OCI-LY7 (cell line): ENCODE measurements at regions not wholly inside any gene's neighbourhood (a gene's known extent, or its start where the extent isn't known, plus 50 kb on each side); places are given as distances from the start of the nearest gene placed in this dataset.

Source experiments
- BruUV-seq: library from RNA; stranded (reverse); fragments of 400-500 nt; replicated peaks from 2 replicates; lab custom pipeline; 2021; lab: Mats Ljungman, UMichigan
- CTCF ChIA-PET: fragments of 300-600 bp; sonication (Branson Sonifier 250); formaldehyde crosslinking; loops from one replicate; lab custom pipeline; 2022; ENCODE audit warnings: antibody characterized with exemption; ENCODE audit not compliant: unreplicated experiment; lab: Charles Lee
- POLR2A ChIA-PET: fragments of 300-600 bp; sonication (Branson Sonifier 250); formaldehyde crosslinking; loops from one replicate; lab custom pipeline; 2022; ENCODE audit warnings: antibody characterized with exemption; lab: Charles Lee
- DNase-seq: peaks from one replicate; pipeline ENCODE4 v3.0.0-alpha.2; 2015; ENCODE audit warnings: low spot score
- H2AFZ ChIP-seq: fragments of 200-600 bp; sonication (generic), shearing (Covaris generic); 2 replicates; pipeline ENCODE4 v1.6.1; 2014; ENCODE audit warnings: mild to moderate bottlenecking, antibody characterized with exemption, low read length, moderate library complexity
- H3K27ac ChIP-seq: fragments of 200-600 bp; sonication (generic); 2 replicates; pipeline ENCODE4 v1.5.1; 2014; ENCODE audit warnings: mixed run types, low read depth, mild to moderate bottlenecking, moderate library complexity, low read length, inconsistent platforms; ENCODE audit not compliant: poor library complexity, severe bottlenecking
- H3K36me3 ChIP-seq: fragments of 200-600 bp; sonication (generic); 2 replicates; pipeline ENCODE4 v1.6.1; 2014; ENCODE audit warnings: mild to moderate bottlenecking, antibody characterized with exemption, low read length, moderate library complexity, mixed read lengths; ENCODE audit not compliant: insufficient read depth
- H3K4me1 ChIP-seq: fragments of 200-600 bp; sonication (generic); 2 replicates; pipeline ENCODE4 v1.5.1; 2014; ENCODE audit warnings: mild to moderate bottlenecking, low read length; ENCODE audit not compliant: insufficient read depth, poor library complexity, severe bottlenecking
- H3K4me2 ChIP-seq: fragments of 200-600 bp; sonication (generic); 2 replicates; pipeline ENCODE4 v1.6.1; 2014; ENCODE audit warnings: mild to moderate bottlenecking, low read length
- H3K4me3 ChIP-seq: fragments of 200-600 bp; sonication (generic); 2 replicates; pipeline ENCODE4 v1.5.1; 2014; ENCODE audit warnings: mild to moderate bottlenecking, low read depth, low read length; ENCODE audit not compliant: poor library complexity, severe bottlenecking
- H3K79me2 ChIP-seq: fragments of 200-600 bp; sonication (generic); 2 replicates; pipeline ENCODE4 v1.6.1; 2016; ENCODE audit warnings: low read depth, mild to moderate bottlenecking, low read length, moderate library complexity, mixed read lengths; ENCODE audit not compliant: insufficient read depth
- H3K9me2 ChIP-seq: fragments of 200-600 bp; sonication (generic); 2 replicates; pipeline ENCODE4 v1.6.1; 2016; ENCODE audit warnings: mild to moderate bottlenecking, low read length, mixed read lengths; ENCODE audit not compliant: insufficient read depth
- H3K9me3 ChIP-seq: fragments of 200-600 bp; sonication (generic); 2 replicates; pipeline ENCODE4 v1.6.1; 2014; ENCODE audit warnings: mild to moderate bottlenecking, mixed run types, low read length, mixed read lengths
- H4K20me1 ChIP-seq: fragments of 200-600 bp; sonication (generic); 2 replicates; pipeline ENCODE4 v1.6.1; 2014; ENCODE audit warnings: mild to moderate bottlenecking, antibody characterized with exemption, low read length, moderate library complexity, mixed read lengths; ENCODE audit not compliant: insufficient read depth
- EZH2phosphoT487 ChIP-seq: fragments of 200-600 bp; sonication (generic); IDR thresholded peaks from 2 replicates; pipeline ENCODE4 v1.6.1; 2018; ENCODE audit warnings: low read depth, borderline replicate concordance, mild to moderate bottlenecking, mixed run types, antibody characterized with exemption, low read length, moderate library complexity, mixed read lengths
- intact Hi-C: fragments of 100-400 bp; cut with micrococcal nuclease; formaldehyde crosslinking; loops from one replicate; pipeline ENCODE4 v1.10.0; 2022; ENCODE audit not compliant: unreplicated experiment
- TF ChIP-seq, protein P1 (sequence below): fragments of 200-600 bp; sonication (generic); conservative IDR thresholded peaks from 2 replicates; pipeline ENCODE4 v1.5.1; 2014; ENCODE audit warnings: mild to moderate bottlenecking, antibody characterized with exemption, low read length, moderate library complexity, mixed read lengths

DNA sequence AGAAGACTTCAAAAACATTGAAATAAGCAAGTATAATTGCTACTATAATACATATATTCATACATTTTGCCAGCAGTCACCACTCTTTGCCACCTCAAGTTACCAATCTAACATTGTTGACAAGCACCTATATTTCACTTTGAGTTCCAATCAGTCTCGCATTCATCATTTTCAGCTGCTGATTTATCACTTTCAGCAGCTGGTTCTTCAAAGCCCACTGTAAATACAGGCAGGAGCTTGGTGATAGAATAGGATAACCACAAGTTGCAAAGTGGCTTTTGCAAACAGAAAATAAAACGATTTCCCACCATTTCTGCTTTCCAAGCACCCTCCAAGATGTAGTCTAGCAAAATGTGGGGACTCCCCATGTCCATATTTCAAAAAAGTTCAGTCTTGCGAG lies 114.2 kb upstream of the ITGA1 start:
- ChIA-PET CTCF (no interaction called here), POLR2A (no interaction called here)
- no peaks in the 10 kb centered on the region for H3K9me3 ChIP-seq
- no peaks in the 10 kb centered on the region for H3K79me2 ChIP-seq
- intact Hi-C loops, result no loop called here
- BruUV-seq, result no TSS peak
- no peaks in the 10 kb centered on the region for H3K4me1 ChIP-seq
- H4K20me1 ChIP-seq, result no peaks in the 10 kb centered on the region
- DNase-seq, result no peak
- no peaks in the 10 kb centered on the region for H3K9me2 ChIP-seq
- no peak overlapping the region for H3K4me2 ChIP-seq
- H3K4me3 ChIP-seq, result no peak overlapping the region
- no peak overlapping the region for H3K27ac ChIP-seq
- no peaks in the 10 kb centered on the region for H3K36me3 ChIP-seq
- H2AFZ ChIP-seq, result no peak overlapping the region
- TF ChIP-seq, protein P1, sequence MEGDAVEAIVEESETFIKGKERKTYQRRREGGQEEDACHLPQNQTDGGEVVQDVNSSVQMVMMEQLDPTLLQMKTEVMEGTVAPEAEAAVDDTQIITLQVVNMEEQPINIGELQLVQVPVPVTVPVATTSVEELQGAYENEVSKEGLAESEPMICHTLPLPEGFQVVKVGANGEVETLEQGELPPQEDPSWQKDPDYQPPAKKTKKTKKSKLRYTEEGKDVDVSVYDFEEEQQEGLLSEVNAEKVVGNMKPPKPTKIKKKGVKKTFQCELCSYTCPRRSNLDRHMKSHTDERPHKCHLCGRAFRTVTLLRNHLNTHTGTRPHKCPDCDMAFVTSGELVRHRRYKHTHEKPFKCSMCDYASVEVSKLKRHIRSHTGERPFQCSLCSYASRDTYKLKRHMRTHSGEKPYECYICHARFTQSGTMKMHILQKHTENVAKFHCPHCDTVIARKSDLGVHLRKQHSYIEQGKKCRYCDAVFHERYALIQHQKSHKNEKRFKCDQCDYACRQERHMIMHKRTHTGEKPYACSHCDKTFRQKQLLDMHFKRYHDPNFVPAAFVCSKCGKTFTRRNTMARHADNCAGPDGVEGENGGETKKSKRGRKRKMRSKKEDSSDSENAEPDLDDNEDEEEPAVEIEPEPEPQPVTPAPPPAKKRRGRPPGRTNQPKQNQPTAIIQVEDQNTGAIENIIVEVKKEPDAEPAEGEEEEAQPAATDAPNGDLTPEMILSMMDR, result no peak
- TF ChIP-seq EZH2phosphoT487, result no peak

DNA sequence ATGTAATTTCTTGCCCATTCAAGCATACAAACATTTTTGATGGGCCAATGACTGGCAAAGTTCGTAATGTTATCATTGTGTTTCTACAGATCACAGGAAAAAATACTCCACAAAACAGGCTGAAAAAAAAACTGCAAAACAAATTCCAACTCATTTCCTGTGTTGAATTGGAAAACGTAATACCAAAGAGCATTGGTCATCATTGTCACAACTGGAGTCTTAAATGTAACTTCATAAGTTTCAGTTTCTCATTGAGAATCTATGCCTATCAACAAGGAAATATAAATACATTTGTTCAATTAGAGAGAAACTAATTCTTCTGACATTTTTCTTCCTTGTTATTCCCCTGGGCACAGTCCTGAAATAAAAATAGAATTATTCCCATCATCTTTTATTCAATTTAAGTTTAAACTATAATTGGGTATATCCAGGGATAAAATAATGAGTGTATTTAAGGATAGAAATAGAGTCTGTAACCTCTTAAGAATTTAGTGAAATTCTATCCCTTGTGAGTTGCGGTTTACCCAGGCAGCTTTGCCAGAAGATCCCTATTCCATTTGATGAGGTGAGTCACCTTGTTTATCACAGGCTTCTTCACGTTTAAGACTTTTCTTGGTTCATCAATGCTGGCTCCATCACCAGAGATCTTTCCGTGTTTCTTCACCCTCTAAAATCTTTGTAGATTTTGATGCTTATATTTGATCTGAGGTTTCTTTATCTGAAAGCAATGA lies 112.7 kb upstream of the ITGA1 start:
- DNase-seq, result no peak
- intact Hi-C loops, result no loop called here
- H3K4me1 ChIP-seq, result no peaks in the 10 kb centered on the region
- H3K36me3 ChIP-seq, result no peaks in the 10 kb centered on the region
- TF ChIP-seq EZH2phosphoT487, result no peak
- TF ChIP-seq, protein P1, result no peak
- no peaks in the 10 kb centered on the region for H4K20me1 ChIP-seq
- no peak overlapping the region for H3K27ac ChIP-seq
- BruUV-seq, result no TSS peak
- no peak overlapping the region for H3K4me3 ChIP-seq
- H2AFZ ChIP-seq, result no peak overlapping the region
- POLR2A ChIA-PET, result no interaction called here
- no peaks in the 10 kb centered on the region for H3K79me2 ChIP-seq
- CTCF ChIA-PET, result no interaction called here
- H3K9me3 ChIP-seq, result no peaks in the 10 kb centered on the region
- no peak overlapping the region for H3K4me2 ChIP-seq
- no peaks in the 10 kb centered on the region for H3K9me2 ChIP-seq

DNA sequence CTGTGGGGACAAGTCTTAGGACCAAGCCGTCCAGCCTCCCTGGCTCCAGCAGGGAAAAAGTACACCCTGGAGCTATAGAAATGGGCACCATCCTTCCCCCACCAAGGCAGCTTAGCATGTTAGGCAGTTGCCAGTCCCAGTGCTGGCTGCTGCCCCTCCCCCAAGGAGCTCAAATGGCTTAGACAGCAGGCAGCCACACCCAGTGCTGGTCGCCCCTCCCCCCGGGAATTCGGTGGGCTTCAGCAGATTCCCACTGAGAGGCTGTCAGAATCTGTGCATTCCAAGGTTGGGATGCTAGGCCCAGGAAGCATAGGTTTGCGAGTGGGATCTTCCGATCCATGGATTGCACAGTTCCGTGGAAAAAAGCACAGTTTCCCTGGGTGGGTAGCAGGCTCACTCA lies 105.2 kb upstream of the ITGA1 start:
- POLR2A ChIA-PET, result no interaction called here
- no peak overlapping the region for H3K27ac ChIP-seq
- H4K20me1 ChIP-seq, result no peaks in the 10 kb centered on the region
- TF ChIP-seq EZH2phosphoT487, result no peak
- no peaks in the 10 kb centered on the region for H3K36me3 ChIP-seq
- no peak overlapping the region for H2AFZ ChIP-seq
- H3K4me1 ChIP-seq, result no peaks in the 10 kb centered on the region
- no peak overlapping the region for H3K4me3 ChIP-seq
- CTCF ChIA-PET, result no interaction called here
- intact Hi-C loops, result no loop called here
- H3K79me2 ChIP-seq, result no peaks in the 10 kb centered on the region
- no peak overlapping the region for H3K4me2 ChIP-seq
- BruUV-seq, result no TSS peak
- no peak for DNase-seq
- H3K9me3 ChIP-seq, result no peaks in the 10 kb centered on the region
- no peaks in the 10 kb centered on the region for H3K9me2 ChIP-seq
